GM19023 (cell line): ENCODE measurements at regions not wholly inside any gene's neighbourhood (a gene's known extent, or its start where the extent isn't known, plus 50 kb on each side); places are given as distances from the start of the nearest gene placed in this dataset.

ENCODE experiments used
- ATAC-seq: cut with Tn5 transposase; IDR thresholded peaks from one replicate; pipeline ENCODE4 v1.9.1; 2021; ENCODE audit warnings: mild to moderate bottlenecking, moderate library complexity; ENCODE audit not compliant: unreplicated experiment

DNA sequence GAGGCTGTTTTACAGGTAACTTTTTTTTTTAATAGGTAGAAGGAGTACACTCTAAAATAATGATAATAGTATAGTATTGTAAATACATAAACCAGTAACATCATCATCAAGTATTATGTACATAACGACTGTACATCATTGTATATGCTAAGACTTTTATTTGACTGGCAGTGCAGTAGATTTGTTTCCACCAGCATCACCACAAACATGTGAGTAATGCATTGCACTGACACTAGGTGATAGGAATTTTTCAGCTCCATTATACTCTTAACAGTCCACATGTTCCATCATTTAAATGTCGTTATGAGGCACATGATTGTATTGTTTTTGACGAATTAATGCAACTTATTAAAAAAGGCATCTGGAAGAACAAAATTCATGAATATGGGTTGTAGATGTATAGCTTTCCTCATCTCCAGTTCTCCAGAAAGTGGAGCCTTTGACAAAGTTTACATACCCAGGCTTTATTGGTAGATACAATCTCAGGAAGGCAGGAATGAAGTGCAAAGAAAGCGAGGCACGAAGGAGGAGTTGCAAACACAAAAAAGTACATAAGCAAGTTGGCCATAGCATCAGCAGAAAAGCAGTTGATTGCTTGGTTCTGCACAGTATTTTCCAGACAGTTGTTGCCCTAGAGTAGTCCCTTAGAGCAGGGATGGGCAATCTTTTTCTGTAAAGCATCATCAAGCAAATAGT lies 336.9 kb upstream of the NR3C2 start:
- no peak for ATAC-seq

DNA sequence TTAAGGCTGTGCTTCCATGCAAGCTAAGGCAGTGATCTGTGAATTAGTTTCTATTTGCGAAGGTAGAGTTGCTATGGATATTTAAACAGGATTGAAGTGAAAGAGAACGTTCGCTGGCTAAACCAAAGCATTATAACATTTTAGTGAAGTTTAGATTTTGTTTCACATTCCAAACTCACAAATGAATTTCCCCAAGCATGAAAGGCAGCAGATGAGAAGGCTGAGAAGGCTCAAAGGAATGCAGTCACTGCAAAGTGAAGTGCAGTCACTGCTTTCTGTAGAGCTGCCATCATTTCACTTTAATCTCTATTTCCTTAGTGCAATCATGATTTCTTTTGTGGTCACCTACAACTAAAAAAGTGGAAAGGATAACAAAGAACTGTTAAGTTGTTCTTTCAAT lies 334.7 kb upstream of the NR3C2 start:
- no peak for ATAC-seq

DNA sequence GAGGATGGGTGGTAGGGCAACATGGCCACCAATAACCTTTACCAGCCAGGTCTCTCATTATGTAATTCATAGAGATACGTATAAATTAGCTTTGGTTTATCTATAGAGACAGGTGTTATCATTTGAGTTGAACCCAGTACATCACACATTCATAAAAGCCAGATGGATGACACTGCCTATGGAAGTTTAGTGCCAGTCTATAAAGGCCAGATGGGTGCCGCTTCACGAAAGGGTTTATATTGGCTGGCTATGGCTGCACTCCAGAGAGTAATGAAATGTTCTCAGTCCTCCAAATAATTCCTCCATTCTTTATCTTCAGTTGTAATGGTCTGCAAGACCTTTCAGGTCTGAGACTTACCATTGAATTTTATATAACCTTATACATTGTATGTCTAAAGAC lies 331.9 kb upstream of the NR3C2 start:
- ATAC-seq = no peak

DNA sequence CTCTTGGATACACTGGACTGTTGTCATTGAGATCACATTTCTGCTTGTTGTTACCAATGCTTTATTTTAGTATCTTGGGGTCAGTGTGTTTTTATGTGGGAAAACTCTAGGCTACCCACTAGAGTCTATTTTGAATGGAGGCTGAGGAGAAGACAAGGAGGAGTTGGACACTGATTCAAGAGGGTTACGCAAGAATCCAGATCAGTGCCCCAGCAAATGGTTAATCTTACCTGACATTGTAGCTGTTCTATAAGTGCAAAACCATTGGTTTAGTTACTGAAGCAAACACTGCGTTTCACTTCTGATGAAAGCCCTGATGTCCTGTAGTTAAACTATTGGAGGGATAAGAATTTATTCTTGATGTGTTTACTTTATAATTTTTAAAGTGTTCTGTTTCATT lies 331.1 kb upstream of the NR3C2 start:
- no peak for ATAC-seq

DNA sequence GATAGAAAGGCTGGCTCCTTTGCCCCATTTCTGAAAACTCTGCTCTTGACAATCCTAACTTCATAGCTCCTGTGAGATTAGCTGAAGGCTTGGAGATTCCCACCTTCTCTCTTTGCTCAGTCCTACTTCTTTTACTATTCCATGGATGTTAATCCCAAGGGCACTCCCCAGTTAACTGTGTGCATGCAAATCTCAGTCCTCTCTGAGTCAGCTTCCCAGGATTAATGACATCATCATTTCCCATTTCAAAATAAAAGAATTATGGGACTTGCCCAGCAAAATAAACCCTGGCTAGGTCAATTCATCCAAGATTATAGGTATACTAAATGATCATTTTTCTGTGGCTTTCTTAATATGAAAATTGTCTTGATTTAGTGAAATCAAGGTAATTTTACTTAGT lies 328.6 kb upstream of the NR3C2 start:
- no peak for ATAC-seq

DNA sequence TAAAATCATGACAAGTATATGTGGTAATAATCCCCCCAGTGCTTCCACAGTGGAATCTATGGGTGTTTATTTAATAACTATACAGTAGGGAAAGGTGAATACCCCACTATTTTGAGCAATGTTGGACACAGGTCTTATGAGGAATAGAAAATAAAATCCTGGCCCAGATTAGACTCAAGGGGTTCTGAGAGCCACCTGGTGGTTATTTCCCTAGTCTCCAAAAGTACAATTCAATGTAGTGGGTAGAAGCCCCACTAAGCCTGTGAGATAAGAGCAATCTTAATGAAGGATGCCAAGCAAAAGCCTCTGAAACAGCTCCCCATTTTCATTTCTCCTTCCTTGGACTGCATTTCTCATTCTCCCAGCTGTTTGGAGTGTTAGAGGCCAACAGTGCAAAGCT lies 328.2 kb upstream of the NR3C2 start:
- no peak for ATAC-seq

DNA sequence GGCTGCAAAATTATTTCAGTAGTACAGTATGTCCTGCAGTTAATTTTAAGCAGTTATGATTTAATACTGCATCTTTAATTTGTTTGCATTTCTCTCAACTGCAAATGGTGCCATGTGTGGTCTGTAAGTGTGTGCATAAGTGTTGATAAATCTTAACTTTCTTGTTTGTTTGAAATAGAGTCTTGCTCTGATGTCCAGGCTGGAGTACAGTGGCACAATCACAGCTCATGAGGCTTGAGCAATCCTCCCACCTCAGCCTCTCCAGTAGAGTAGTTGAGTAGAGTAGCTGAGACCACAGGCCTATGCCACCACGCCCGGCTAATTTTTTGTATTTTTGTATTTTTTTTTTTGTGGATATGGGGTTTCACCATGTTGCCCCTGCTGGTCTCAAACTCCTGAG lies 322.5 kb upstream of the NR3C2 start:
- no peak for ATAC-seq

DNA sequence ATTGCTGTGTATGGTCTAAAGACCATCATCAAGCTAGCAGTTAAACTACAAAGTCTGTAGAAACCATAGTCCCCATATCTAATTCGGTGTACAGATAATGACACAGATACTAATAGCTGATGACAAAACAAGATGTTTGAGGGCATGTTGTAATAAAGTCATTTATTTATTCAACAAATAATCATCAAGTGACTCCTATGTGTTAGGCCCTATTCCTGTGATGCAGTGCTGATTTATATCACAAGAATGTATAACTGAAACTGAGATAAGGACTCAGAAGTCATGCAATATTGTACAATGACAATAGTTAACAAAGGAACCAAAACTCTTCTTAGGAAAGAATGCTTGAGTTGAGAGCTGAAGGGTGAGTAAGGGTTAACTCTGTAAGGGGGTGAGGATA lies 315.0 kb upstream of the NR3C2 start:
- no peak for ATAC-seq

DNA sequence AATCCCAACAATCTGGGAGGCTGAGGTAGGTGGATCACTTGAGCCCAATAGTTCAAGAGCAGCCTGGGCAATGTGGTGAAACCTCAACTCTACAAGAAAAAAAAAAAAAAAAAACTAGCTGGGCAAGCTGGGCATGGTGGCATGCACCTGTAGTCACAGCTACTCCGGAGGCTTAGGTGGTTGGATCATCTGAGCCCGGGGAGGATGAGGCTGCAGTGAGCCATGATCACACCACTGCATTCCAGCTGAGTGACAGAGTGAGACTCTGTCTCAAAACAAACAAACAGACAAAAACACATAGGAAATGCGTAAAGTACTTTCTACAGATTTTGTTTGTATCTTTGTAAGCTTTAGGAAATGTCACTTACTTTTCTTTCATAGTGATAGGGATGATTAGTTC lies 307.2 kb upstream of the NR3C2 start:
- no peak for ATAC-seq

DNA sequence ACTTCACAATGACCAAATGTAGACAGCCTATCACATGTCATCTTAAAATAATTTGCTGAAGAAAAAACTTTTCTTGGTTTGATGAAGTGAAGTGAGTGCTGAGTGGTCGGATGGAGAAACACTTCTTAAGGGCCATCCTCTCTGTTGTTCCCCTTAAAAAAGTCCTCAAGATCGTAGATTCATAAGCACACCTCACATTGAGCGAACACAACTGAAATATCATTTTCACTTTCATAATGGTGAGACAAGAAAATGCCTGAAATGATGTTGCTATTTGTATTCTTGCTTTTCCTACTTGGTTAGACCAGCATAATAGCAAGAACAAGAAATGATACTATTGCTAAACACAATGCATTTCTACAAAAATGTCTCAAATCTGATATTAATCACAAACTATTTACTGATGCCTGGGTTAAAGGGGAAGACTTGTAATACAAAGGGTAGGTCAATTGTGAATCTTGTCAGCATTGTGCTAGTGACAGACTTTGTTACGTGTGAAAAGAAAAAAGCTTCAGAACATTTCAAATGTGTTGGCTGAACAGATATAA lies 305.6 kb upstream of the NR3C2 start:
- ATAC-seq = no peak

DNA sequence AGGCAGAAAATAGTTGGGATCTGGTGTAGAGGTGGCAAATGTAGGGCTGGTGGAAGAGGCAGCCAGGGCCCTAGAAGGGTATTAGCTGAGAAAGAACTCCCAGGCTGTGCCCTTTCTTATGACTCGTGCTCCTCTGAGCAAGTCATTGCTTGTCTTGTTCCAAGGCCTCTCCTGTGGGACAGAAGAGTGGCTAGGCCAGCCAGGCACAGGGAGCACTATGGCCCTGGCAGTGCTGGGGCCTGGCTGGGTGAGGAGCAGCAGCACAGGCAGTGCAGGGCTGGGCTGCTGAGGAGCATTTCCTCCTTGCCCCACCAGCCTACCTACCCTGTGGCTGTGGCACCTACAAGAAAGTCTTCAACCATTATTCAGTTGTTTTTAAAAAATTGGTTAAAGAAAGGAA lies 298.5 kb upstream of the NR3C2 start:
- no peak for ATAC-seq

DNA sequence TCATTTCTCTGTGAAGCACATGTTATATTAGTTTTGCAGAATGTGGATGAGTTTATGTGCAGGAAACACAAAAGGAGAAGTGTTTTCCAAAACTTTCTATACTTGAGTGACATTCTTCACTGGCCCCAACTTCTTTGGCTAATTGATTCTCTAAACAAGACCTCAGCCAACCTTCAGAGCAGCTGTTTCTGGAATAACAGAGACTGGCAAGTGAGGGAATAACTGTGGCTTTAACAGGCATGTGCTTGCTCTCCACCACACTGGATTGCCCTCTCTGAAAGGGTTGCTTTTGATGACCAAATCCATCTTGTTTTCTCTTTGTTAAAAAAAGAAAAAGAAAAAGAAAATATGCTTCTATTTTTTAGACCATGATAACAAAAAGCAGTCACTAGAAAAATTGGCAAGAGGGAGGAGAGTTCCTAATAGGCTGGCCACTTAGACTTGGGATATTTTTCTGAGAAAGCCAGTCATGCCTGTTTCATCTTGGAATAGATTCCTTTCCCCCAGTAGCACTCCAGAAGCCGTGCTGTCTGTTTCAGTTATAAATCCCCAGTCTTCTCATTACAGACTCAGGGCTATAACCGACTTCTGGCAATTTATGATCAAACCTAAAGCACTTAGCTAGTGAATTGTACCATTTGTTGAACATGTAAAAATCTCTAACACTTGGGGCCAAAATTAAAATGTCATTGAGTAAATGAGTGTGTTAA lies 295.0 kb upstream of the NR3C2 start:
- no peak for ATAC-seq

DNA sequence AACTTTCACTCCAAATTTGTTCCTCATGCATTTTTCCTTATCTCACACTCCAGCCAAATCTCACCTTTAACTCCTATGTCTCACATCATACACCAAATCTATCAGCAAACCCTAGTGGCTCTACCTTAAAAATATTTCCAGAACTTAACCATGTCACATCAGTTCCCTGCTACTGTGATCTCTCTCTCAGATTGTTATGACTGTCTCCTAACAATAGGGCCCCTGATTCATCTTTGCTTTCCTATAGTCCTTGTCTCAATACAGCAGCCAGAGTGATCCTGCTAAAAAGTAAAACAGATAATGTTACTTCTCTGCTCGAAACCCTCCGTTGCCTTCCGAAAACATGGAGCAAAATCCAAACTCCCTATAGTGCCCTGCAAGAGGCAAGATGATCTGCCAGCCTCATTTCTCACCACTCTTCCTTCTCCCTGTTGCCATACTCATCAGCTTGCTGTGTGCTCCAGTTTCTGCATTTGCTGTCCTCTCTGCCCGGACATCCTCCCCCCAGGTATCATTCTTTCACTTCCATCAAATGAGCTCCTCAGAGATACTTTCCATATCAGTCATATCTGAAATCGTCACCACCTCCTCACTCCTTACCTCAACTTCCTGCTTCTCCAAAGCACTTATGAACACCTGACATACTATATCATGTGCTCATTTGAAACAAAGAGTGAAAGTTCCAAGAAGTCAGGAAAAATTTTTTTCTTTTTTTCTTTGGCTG lies 293.4 kb upstream of the NR3C2 start:
- ATAC-seq = no peak

DNA sequence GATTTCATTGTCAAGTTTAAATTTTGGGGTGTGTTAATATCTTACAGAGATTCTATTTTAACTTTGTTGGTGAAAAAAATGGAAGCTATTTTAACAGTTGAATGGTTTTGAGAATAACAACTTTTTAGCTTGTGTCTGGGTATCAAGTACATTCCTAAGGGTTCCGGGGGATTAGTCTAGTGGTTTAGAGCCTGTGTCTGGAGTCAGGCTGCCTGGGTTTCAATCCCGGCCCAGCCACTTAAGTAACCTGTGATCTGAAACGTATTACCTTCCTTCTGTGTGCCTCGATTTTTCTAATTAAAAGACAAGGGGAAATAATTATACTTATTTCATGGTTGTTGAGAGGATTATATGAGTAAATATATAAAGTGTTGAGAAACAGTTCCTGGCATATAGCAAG lies 288.6 kb upstream of the NR3C2 start:
- ATAC-seq = no peak

DNA sequence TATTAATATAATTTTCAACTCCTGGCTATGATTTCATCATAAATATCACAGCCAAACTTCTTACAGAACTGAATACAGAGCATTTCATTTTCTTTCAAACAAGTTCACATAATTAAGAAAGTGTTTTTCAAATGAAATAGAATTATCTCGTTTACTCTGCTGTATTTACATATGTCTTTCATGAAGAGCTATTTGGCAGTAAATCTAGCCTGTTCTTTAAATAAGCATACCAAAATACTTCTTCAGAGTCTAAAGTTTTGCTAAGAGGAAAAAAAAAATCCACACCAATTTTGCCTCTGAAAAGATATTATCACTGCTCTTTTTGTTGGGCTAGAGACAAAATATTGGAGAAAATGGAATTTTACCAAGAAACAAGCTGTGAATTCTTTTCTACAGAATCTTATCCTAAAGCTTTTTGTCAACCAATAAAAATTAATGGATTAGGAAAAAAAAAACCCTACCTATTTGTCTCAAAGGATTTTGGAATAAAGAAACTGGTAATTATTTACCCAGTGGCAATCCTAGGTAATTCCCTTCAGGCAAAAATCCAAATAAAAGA lies 287.9 kb upstream of the NR3C2 start:
- ATAC-seq = no peak

DNA sequence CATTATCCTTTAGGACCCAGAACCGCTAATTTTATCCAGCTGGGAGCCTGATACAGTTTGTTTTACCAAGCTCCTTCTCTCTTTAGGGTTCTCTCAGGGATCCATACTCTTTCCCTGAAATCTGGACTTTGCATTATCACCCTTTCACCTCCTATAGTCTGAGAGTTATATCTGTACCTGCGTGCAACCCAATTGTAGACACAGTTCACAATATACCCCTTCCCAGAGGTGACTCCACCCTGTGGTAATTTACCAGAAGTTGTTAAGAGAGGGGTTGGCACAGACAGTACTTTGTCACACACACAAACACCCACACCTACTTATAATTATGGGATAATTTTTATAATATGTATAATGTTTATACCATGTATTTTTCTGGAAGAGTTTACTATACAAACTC lies 275.8 kb upstream of the NR3C2 start:
- ATAC-seq = no peak

DNA sequence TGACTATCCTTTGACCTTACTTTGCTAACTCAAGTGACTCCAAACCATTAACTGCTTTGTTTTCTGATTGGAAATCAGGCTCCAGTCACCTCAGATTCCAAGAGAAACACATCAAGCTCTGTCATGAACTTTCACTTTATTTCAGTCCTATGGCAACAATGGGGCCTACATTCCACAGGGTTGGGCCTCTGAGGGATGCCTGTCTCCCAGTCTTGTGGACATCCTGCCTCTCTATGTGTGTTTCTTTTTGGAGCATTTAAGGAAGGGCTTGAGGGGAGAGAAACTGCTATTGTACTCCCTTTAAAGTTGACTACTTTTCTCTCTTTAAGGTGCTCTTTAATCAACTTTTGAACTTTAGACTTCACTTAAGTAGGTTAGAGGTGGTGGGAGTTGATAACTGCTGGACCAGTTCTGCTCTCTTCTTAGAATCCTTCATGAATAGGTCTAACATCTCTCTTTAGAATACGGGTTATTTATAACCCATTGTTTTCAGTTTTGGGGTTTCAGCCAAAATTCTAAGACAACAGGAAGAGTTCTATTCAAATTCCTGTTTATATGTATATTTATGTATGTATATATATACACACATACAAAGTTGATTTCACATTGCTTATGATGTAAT lies 274.3 kb upstream of the NR3C2 start:
- ATAC-seq = no peak

DNA sequence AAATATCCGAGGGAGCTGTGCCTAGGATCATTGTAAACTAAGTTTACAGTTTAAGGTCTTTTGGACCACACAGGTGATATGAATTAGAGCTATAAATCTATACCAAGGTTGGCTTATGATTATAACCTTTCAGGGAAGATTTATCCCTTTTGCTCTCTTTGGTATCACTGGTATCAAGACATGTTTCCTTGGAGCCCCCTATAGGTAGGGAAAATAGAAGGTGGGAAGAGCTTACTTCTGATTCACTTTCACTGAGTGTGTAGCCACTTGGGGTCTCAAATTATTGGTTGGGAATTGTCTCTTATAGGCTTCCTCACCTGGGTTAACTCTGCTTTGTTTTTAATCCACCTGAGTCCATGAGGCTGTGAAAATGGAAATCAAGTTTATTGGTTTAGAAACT lies 262.1 kb upstream of the NR3C2 start:
- ATAC-seq = no peak

DNA sequence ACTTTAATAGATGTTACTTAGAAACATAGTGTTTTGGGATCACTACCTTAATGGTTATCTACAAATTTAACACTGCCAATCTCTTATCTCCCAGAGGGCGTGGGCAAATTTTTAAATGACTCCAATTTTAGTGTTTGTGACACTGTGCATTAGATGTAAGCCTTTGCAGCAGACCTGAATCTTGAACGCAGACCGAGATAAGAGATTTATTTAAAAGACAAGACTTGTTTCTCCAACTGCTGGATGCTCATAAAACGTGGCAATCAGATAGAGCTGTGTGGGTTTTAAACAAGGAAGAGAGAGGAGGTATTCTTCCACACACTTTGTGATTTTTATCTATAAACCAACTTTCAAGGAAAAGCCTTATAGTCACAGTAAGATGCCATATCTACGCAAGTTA lies 252.5 kb upstream of the NR3C2 start:
- ATAC-seq = no peak

DNA sequence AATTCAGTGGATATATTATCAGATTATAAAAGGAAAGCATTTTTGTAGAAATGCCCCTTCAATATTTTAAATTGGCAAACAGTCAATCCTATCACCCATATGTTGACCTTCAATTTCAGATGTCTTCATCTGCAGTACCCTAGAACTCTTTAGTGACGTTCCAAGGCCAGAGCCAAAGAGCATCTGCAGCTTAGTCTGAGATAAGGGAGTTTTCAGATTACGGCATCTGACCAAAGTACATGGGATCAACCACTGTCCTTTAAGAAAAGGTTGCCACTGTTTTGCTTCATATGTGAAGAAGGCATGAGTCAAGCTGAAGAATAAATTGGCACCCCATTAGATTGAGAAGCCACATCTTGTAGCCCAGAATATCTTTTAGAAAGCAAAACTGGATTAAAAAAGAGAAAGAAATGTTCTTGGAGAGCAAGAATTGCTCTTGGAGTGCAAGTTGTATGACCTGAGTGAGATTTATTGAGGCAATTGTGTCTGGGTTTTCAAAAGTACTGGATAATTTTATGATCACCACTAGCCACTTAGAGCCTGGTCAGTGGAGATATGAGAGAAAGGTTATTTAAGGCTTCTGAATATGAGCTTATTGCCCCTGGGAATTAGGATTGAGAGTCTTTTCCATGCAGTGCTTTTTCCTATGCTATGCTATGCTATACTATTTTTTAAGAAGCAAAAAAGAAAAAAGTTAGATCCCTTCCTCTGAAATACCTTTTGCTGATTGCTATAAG lies 251.9 kb upstream of the NR3C2 start:
- ATAC-seq = no peak

DNA sequence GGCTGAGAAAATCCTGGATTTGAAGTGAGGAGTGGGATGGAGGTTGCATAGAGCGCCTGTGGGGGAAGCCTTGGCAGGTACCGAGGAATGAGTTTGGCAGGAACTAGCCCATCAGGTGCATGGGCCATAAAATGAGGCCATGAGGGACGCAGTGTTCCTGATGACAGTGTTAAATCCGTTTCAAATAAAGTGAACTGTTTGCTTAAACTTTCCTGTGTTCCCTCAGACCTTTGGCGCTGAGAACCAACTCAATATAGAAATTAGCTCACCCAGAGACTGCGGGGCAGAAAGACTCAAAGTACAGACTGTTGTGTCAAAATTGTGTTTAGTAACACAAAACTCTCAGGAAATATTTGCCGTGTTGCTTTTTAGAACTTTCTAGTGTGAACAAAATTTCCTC lies 250.0 kb upstream of the NR3C2 start:
- no peak for ATAC-seq
